ENCODE measurements at regions not wholly inside any gene's neighbourhood (a gene's known extent, or its start where the extent isn't known, plus 50 kb on each side); places are given as distances from the start of the nearest gene placed in this dataset.
A peak's percentile ranks its signal among the peaks of the same experiment; 100 is the strongest.
"Not testable (repeated sequence)": the region's sequence is repeated elsewhere in the genome, so short reads cannot be mapped to it uniquely, and the experiment has no call there.

DNA sequence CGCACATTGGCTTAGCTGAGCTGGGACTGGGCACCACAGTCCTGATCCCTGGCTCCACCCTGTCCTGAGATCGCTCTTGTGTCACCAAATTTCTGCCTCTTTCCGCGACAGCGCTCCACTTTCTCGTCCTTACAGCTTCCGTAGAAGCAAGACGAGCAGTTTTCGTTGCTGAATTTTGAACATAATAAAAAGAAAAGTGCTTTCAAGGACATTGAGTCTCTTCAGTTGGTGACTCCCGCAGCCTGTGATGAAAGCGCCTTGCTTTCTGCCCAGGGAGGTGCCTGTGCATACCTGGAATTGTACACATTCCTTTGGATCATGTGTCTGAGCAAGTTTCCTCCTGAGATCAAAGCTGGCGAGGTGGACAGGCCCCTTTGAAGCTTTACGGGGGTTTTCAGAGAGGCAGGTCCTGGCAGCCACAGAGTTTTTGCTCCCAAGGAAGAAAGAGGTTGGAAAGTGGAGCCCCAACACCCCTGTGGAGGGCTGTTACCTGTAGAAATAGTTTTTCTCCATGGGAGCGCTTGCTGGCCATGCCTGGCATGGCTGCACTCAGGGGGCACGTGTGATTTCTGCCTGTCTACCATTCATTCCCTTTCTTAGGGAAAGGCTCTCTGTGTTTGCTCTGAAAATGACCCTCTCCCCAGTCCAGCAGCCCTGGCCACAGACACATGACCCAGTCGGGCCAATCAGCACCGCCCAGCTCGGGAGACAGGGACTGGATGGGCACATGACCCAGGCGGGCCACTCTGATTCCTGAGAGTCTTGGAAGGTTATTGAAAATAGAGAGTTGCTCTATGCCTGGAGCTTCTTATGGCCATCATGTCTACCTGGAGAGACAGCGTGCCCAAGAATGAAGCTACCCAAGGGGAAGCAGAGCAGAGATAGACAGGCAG is 115.6 kb upstream of the OTOS start:
- DNase-seq: no peak

GRCh38 chr2:240256704-240257637 is 116.5 kb upstream of the OTOS start:
- DNase-seq: no peak

GRCh38 chr2:240257940-240258580 is 117.6 kb upstream of the OTOS start:
- no peak for DNase-seq

- DNase-seq: no peak
These were observed 118.2 kb upstream of the OTOS start for GRCh38 chr2:240258685-240259084.

- no peak for DNase-seq
These were observed 118.9 kb upstream of the OTOS start for GRCh38 chr2:240259201-240259923.

GRCh38 chr2:240259924-240260529 is 119.6 kb upstream of the OTOS start:
- DNase-seq: no peak

- no peak for DNase-seq
These were observed 120.2 kb upstream of the OTOS start for GRCh38 chr2:240260664-240261063.

- DNase-seq: not testable (repeated sequence)
These were observed 122.1 kb upstream of the OTOS start for GRCh38 chr2:240262578-240262977.

GRCh38 chr2:240269380-240269779 is 128.9 kb upstream of the OTOS start:
- no peak for DNase-seq

DNA sequence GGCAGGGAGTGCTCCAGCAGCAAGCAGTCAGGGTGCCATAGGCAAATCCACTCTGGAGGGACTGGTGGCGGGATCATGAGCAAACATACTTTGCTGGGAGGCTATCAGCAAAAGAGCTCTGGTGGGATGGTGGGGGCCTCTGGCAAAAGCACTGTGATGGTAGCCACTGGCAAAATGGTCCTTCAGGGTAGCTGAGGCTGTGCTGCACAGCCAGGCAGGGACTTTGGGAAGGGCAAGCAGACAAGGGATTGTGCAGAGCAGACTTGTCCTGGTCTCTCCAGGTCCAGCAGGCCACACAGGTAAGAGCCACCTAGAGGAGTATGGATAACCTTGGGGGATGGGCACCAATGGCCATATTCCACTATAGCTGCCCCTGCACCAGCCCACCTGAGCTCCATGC is 129.4 kb upstream of the OTOS start:
- no peak for DNase-seq

DNA sequence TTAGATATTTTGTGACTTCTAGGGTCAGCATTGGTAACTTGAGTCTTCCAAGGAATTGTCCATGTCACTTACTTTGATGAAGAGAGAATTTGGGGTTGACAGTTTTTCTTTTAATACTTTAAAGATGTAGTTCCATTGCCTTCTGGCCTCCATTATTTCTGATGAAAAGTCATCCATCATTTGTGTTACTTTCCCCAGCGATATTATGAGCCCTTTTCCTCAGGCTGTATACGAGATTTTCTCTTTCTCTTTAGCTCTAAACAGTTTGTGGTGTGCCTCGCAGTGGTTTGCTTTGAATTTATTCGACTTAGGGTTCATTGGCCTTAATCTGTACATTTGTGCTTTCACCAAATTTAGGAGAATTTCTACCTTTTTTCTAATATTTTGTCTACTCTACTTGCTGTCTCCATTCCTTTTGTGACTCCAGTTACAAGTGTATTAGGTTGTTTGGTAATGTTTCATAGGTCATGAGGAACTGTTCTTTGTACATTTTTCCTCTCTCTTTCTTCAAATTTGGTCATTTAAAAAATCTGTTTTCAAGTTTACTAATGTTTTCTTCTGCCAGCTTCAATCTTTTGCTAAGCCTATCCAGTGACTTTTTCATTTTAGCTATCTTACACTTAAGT is 131.4 kb upstream of the OTOS start:
- DNase-seq: no peak

DNA sequence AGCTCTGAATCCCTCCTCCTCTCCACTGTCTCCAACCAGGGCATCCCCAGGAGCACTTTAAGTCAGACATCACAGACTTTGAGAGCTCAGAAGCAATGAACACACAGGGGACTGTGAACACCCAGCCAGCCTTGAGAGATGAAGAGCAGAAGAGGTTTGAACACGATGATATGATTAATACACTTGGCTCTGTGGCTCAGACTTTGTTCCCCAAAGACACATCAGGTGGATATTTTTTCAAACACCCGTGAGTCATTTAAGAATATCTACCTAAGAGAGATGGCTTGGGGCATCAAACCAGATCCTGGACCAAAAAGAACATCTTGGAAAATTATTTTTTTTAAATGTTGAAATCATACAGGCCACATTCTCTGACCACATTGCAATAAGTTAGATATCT is 134.9 kb upstream of the OTOS start:
- no peak for DNase-seq

DNA sequence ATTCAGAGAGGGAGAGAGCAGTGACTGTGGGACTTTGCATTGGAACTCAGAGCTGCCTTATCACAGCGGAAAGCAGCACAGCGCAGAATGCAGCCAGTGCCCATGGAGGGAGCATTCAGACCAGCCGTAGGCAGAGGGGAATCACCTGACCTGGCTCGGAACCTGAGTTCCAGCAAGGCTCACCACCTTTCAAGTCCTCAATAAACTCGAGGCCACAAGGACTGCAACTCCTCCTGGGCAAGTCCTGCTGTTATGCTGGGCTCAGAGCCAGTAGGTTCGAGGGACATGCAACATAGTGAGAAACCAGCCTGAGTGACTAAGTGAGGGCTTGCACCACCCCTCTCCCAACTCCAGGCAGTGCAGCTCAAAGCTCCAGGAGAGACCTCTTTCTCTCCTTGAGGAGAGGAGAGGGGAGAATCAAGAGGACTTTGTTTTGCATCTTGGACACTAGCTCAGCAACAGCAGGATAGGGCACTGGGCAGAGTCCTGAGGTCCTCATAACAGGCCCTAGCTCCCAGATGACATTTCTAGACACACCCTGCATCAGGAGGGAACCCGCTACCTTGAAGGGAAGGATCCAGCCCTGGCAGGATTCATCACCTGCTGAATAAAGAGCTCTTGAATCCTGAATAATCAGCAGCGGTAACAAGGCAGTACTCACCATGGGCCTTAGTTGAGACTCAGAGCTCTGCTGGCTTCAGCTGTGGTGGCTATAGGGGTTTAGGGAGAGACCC is 136.8 kb upstream of the OTOS start:
- DNase-seq: peak; percentile 45

DNA sequence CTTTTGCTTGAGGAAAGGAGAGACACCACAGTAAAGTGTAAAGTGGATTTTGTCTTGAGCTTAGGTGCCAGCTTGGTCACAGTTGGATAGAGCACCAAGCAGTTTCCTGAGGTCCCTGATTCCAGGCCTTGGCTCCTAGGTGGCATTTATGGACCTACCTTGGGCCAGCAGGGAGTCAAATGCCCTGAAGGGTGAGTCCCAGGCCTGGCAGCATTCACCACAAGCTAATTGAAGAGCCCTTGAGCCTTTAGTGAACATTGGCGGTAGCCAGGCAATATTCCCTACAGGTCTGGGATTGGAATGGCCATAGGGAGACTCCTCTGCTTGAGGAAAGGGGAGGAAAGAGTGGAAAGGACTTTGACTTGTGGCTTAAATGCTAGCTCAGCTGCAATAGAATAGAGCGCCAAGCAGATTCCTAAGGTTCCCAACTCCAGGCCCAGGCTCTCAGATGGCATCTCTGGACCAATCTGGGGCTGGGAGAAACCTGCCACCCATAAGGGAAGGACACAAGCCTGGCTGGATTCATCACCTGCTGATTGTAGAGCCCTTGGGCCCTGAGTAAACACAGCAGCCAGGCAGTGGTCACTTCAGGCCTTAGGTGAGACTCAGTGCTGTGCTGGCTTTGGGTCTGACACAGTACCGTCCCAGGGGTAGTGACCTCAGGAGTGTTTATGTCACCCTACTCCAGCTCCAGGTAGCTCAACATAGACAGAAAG is 137.5 kb upstream of the OTOS start:
- DNase-seq: no peak

- no peak for DNase-seq
These were observed 138.2 kb upstream of the OTOS start for GRCh38 chr2:240278661-240279060.

- no peak for DNase-seq
These were observed 140.2 kb upstream of the OTOS start for GRCh38 chr2:240280621-240281020.

DNA sequence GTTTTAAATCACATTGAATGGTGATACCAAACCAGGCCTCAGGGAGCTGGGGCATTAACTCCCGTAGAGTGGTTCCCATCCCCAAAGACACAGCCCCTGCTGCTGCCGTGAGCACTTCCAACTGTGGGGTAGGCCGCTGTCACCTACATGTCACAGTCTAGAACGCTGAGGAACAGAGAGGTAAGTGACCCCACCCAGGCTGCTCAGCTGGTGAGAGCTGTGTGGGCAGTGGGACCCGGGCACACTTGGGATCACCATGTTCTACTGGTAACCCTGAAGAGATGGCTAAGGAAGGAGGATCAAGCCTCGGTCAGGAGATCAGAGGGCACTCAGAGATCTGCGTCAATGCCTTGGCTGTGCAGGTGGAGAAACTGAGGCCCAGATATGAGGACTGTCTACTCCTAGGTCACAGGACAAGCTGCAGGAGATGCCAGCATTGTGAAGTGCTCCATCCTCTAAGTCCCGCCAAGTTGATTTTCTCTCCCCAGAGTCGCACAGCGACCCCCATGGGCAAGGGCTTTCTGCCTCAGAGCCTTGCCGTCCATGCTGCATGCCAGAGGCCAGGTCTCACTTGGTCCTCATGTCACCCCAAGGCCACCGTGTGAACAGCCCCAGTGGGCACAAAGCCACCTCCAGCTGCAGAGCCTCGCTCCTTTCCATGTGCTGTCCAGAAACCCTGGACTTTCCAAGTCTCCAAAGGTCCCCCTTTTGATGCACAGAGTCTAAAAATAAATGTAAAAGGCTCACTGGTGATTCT is 144.2 kb upstream of the OTOS start:
- no peak for DNase-seq

DNA sequence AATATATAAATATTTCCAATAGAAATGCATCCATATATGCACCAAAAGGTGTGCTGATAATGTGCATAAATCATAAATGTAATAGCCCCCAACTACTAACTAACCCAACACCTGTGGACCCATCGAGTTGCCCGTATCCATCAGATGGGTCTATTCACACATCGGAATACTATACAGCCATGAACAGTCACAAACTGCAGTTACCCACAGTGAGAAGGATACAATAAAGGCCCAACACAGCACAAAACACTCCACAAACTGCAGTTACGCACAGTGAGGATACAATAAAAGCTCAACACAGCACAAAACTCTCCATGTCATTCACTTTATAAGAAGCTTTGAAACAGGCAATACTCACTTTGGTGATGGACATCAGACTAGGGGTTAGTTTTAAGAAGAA is 145.3 kb upstream of the OTOS start:
- DNase-seq: no peak

- no peak for DNase-seq
These were observed 146.1 kb upstream of the OTOS start for GRCh38 chr2:240286596-240286995.

DNA sequence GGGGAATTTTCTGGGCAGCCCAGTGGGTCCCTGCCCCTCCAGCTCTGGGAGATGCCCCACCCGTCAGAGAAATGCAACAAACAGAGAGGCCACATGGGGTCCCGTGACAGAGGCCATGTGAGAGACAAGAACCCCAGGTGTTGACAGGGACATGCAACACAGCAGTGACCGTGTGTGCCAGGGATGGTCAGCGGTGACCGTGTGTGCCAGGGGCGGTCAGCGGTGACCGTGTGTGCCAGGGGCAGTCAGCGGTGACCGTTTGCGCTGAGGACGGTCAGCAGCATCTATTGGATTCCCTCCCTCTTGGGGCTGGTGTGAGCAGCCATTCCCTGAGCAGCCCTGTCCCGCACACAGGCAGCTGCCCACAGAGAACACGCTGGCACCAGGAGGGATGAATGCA is 146.6 kb upstream of the OTOS start:
- no peak for DNase-seq
